Pulmonary artery endothelial cell (primary cell): ENCODE measurements at regions not wholly inside any gene's neighbourhood (a gene's known extent, or its start where the extent isn't known, plus 50 kb on each side); places are given as distances from the start of the nearest gene placed in this dataset.

Experiments
- DNase-seq: peaks from one replicate; pipeline ENCODE4 v3.0.0-alpha.2; 2011; ENCODE audit warnings: low read depth, low spot score

DNA sequence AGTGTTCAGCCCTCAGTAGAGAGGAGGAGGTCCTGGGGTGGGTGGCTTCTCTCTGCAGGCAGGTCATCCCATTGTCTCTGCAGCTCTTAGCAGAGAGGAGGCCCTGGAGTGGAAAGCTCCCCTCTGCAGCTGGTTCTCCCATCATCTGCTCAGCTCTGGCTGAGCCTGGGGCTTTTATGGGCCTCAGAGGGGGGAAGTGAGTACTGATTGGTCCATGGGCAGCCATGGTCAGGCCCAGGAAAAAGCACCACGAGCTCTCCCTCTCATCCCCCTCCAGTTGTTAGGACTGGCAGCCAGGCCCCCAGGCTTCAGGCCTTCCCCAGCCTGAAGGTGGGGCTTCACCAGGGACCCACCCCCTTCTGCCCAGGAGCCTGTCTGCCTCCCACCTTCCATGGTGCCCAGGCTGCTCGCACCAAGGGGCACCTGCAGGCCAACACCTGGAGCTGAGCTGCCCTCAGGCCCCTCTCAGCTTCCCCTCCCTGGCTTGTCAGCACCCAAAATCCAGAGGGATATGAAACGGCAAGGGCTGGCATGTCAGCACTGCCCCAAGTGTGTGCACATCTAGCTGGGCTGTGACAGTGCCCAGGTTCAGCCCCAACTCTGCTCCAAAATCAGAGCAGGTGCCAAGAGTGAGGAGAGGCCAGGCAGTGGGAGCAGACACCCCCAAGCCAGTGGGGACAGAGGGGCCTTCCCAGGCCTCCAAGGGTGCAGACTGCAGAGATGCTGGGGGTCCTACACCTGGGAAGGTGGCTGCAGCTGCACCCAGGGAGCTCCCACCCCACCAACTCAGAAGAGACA, 449.0 kb downstream of the MATN1 start:
- no peak for DNase-seq

DNA sequence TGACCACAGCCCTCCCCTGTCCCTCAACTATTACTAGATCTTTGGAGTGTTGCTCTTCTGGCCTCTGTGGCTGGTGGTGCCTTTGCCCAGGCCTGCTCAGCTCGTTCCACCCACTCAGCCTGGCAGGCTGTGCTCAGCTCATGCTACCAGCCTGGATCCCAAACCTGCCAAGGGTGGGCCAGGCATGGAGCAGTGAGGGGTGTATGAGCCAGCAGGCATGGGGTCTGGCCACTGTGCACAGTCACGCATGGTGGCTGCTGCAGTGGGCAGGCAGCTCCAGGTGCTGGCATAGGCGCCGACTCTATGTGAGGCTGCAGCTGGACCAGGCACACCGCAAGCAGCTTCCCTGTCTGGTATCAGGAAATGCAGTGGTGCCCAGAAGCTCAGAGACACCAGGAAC, 449.9 kb downstream of the MATN1 start:
- no peak for DNase-seq

DNA sequence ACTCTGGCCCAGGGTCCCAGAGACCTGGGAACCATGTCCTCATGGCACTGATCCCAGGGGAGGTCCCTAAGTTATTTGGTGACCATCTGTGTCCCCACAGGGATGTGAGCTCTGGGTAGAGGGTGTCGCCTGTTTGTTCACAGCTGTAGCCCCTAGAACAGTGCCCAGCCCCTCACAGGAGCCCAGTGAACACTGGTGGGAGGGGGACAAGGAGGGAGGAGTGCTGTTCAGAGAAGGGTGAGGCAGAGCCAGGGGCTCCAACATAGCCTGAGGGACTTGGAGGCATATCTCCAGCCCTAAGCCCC, 450.4 kb downstream of the MATN1 start:
- no peak for DNase-seq

DNA sequence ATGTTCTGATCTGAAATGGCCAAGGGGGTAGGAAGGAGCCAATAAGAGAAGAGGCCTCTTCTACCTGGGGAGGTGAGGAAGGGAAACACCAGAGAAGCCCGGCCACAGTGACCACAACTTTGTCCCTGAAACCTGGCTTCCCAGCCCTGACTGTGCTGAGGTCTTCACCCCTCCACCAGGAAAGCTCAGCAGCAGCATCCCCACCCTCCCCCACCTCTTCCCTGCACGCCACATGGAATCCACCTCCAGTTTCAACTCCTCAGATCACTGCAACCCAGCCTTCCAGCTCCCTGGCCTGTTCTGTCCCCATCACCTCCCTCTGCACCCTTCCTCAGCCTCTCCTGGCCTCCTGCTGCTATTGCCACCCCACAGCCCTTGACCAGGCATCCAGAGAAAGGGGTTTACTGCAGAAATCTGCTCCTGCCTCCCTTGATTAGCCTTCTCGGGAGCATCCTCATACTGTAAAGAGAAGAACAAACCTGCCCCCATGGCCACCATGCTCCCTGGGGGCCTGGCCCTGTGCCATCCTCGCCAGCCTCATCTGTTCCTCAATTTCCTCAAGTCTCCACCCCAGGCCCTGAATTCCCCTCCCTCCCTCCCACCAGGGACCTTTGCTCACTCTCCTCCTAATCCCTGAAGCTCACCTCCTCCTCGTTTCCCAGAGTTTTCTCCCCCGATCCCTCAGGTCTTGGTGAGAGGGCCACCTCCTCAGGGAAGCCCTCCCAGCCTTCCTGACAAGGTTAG, 450.9 kb downstream of the MATN1 start:
- DNase-seq, result no peak

DNA sequence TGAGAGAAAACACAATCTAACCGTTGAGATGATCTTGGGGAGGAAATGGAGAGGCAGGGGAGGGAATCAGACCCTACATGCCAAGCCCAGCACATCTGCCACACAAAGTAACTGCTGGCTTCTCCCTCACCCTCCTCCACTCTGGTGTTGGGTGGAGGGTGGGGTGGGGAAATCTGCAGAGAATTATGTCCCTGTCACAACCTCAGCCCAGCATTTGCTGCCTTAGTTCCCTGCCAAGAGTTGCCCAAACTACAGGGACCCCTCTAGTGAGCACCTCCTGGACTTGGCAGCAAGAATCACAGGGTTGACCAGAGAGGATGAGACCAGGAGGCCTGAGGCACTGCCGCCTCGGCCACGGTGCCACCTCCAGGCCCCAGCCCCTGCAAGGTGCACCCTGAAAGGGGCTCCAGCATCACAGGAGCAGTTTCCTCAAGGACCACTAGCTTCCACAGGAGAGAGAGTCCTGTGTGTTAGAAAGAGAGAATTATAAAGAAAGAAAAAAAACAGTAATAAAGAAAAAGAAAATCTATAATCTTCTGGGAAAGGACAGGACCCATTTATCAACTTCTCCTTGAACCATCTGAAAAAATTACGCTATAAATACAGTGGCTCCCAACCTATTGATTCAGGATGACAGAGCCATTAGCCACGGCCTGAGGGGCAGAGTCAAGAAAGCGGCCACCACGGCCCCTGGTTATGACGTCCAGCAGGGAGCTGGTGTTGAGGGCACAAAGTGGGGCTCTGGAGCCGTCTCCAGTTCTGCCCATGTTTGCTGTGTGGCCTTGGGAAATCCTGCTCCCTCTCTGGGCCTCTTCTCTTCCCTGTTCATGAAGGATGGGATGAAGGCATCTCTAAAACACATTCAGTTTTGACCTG, 451.7 kb downstream of the MATN1 start:
- no peak for DNase-seq

DNA sequence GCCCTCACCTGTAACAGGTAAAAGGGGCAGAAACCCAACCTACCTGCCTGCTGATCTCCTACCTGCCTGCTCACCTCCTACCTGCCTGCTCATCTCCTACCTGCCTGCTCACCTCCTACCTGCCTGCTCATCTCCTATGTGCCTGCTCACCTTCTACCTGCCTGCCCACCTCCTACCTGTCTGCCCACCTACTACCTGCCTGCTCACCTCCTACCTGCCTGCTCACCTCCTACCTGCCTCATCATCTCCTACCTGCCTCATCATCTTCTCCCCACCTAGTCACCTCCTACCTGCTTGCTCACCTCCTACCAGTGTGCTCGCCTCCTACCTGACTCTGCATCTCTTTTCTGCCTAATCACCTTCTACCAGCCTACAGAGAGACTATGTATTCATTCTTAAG, 452.9 kb downstream of the MATN1 start:
- no peak for DNase-seq

DNA sequence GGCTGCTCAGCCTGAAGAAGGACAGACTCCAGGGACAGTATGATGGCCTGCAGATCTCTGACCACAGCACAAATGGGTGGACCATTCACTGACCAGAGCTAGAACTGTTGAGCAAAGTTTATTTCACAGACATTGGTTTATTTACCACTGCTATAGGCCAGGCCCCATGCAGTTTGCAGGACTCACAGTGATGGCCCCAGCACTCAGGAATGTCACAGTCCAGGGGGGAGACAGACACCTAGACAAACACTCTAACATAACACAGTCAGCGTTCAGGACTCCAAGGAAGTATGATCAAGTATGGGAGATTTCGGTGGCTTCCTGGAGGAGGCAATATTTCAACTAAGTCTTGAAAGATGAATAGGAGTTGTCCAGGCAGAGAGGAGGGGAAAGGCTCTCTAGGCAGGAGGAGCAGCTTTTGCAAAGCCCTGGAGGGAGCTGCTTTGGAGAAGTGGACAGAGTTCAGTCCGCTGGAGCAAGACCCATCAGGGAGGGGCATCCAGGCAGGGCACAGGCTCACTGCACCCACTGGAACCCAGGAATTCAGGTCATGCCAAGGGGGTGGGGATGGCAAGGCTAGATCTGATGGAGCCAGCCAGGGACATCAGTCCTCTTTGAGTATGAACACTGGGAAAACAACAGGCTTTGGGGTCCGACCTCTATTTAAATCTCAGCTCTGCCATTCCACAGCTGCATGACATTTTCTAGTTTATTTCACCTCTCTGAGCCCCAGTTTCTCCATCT, 454.3 kb downstream of the MATN1 start:
- no peak for DNase-seq

DNA sequence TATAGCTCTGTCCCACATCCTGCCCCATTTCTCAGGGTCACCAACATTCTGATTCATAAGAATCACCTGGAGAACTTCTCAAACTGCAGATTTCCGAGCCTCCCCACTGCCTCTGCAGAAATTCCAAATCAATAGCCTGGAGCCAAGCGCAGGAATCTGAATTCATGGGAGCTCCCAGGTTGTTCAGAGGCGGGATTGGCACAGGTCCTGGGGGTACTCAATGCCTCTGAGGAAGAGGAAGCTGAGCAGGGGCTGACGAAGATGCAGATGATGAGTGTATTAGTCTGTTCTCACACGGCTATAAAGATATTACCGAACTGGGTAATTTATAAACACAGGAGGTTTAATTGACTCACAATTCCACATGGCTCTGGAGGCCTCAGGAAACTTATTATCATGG, 455.5 kb downstream of the MATN1 start:
- no peak for DNase-seq

DNA sequence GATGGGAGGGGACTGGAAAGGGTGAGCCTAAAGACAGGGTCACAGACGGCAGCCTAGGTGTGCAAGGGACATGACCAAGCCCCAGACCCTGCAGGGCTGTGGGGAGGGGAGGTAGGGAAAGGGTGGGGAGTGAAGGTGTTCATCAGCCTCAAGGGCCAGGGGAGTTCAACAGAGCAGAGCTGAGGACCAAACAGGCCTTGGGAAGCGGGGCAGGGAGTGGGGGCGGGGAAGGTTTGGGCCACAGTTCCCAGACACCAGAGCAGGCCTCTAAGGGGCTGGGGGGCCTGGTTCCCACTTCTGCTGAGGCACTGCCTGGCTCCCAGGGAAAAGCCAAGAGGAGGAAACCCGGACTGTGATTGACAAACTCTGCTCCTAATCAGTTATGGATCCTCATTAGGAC, 456.3 kb downstream of the MATN1 start:
- no peak for DNase-seq

DNA sequence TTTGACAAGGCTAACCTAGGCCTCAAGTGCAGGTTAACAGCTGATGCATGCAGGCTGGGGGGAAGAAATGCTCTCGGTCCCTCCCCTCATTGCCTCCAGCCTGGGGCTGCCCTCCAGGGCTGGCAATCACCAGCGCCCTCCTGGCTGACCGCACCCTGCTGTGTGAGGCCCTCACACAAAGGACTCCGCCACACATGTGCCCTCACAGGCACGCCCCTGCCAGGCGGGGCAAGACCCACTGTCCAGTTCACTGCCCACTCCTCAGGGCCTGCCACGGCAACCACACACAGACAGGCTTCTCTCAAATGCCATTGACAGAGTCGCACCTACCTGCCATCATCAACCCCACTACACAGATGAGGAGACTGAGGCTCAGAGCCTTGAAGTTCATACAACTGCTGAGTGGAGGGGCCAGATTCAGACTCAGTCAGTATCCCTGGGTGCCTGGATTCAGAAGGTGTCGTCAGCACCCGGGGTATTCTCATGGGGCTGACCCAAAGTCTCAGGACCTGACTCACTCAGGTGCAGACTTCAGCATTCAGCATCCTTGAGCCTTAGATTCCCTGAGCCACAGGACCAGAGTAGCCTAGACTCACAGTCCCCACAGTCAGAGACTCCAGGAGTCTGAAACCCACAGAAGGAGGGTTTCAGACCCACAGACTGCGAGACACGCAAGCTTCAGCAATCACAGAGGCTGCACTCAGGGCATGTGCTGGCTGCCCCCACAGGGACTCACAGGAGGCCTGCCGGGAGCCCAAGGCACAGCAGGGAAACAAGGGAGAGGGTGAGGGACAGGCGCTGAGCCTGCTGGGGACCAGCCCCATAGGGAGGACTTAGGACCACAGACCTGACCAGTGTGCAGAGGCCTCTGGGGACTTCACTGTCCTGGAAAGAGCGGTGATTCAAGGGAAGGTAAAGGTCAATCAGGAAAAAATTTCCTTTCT, 458.0 kb downstream of the MATN1 start:
- DNase-seq, result no peak

DNA sequence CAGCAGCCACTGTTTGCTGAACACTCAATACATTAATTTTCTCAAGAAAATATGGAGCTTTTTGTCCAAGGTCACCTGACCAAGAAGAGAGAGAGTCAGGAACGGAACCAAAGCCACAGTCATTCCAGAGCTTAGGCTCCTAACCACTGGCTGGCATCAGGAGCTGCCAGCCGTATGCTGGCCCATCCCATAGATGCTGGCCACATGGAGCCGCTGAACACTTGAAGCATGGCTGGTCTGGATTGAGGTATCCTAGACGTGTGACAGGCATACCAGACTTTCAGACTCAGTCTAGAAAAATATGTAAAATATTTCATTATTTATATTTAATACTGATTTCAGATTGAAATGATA, 458.7 kb downstream of the MATN1 start:
- no peak for DNase-seq

DNA sequence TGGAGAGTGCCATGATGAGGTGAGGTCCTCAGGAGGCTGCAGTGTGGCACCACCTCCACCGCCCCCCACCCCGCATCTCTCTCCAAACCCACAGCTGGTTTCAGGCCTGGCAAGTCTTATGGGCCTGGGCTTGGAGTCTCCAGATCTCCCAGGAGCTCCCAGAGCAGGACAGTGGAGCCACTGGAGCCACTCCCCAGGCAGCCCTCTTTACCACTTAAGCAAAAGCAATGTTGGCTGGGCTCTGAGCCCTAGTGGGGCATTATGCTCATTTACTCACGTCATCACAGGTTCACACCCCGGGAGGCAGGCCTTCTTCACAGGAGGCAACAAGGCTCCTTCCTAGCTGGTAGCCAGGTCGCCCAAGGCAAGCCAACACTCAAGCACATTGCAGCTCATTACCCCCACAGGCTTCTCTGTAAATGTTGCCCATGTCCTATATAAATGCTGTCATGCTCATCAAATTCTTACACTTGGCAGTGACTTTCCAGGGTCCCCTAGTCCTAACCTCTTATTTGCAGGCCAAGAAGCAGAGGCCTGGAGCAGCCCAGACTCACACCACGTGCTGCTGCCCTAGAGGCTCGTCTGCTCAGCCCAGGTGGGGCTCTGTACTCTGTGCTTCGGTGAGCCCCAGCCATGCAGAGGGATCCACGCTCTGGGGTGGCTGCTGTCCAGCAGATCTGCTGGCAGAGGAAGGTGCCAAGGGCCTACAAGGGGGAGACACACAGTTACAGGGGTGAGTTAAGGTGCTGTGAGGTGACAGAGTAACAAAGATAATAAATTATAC, 459.3 kb downstream of the MATN1 start:
- no peak for DNase-seq

DNA sequence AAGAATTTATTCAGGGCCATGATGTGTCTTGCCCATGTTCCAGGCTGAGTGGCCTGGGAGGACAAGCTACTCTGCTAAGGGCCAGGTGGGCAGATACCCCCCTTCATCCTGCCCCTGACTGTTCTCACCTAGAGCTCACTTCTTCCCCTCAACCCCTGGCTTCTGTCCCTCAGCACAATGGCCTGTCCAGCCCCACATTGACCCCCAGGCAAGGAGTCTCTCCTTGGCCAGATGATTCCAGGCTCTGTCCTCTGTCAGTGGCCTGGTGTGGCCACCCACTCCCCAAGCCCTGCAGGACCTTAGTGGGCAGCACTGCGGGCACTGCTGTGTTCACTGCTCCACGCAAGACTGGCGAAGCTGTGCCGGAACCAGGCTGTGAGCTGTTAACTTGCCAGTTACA, 460.0 kb downstream of the MATN1 start:
- DNase-seq, result no peak

DNA sequence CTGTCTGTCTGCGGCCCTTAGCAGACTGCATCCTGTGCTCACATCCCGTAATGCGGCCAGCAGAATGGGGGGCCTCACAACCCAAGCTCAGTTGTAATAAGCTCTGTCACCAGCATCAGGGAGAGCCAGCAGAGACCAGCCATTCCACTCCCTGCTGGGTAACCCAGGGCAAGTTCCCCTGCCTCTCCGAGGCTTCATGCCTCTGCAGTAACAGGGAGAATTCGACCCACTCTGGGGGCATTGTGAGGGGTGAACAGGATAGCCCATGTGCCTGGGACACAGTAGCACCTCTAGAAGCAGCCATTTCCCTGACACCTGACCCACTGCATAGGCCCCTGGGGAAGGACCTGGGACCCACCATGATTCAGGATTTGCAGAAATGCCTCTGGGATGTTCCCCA, 461.2 kb downstream of the MATN1 start:
- no peak for DNase-seq

DNA sequence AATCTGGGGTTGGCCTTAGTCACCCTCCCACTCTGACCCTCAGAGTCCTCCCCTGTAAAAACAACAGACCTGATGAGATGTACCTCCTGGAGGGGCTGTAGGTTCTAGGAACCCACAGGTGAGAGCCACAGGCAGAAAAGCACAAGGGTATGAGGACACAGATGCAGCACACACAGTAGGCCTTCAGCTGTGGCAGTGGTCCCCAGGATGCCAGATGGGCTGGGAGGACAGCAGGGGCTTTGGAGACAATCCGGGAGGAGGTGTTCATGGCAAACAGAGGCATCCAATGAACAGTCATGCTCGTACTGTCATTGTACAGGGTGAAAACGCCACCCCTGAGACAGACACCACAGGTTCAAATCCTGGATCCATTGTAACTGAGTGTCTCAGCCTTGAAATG, 463.1 kb downstream of the MATN1 start:
- no peak for DNase-seq

DNA sequence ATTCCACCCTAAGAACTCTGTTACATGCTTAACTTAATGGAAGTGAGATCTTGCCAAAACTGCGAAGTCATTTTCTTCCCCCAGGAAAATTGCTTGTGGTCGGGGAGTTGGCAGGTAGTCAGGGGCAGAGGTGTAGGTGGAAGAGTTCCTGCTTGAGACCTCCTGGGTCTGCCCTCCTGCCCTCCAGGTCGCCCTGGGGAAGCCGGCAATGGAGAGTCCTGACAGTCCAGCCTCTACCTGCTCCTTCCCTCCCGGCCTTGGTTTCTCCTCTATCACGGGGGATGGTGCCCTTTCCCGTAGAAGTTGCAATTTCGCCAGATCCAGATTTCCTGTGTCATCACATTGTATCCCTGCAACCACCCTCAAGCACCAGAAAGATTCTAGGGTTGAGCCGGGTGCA, 463.8 kb downstream of the MATN1 start:
- no peak for DNase-seq

DNA sequence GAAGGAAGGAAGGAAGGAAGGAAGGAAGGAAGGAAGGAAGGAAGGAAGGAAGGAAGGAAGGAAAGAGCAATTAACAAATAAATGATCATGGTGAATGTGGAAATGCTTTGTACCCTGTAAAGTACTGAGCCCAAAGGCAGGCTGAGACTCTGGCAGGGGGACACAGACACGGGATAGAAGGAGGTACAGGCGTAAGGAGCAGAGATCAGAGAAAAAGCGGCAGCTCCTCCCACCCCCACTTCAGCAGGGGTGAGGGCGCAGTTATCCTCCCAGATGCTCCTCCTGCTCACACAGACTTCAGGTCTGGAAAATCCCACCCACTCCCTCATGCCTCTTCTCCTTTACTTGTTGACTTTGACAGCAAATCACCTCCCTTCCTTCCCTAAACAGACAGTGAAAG, 464.5 kb downstream of the MATN1 start:
- no peak for DNase-seq

DNA sequence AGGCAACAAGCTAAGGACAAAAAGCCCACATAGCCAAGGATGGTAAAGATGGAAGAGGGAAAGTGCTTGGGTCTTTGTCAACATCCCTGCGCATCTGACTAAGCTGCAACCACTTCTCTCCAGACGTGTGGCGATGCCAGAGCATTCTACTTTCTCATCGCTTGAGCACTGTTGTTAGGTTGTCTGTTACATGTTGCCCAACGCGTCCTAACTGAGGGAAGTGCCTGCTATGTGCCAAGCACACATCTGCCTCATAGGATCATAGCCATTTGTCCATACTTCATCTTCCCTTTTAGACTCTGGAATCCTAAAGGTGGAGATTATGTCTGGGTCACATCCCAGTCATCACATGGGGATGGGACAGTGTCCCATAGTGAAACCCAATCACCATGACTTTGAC, 464.9 kb downstream of the MATN1 start:
- no peak for DNase-seq

DNA sequence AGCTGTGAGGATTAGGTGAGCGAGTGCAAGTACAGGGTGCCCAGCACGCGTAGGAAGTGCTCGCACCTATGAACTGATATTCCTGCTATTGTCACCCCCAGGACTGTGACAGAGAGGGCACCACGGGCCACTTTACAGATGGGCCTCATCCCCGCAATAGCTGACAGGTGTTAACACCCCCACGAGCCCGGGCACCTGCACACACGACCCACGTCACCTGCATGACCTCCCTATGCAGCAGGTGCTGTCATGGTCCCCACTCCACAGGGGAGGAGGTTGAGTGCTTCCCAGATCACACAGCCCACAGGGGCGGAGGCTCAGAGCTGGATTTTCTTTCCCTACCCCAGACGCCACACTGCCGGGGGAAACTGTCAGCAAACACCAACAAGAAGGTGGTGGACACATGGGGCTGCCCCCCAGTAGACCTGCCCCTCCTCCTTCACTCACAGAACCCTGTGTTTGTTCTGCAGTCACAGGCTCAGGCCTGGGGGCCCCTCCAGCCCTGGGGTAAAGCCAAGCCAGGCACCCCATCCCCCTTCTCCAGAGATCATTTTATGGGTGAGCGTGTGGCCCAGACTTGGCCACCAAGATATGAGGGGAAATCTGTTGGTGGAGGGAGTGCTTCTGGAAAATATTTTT, 465.5 kb downstream of the MATN1 start:
- no peak for DNase-seq
